GM12891 (cell line): ENCODE measurements at regions not wholly inside any gene's neighbourhood (a gene's known extent, or its start where the extent isn't known, plus 50 kb on each side); places are given as distances from the start of the nearest gene placed in this dataset.

ENCODE experiments used
- POLR2A ChIP-seq: IDR thresholded peaks from 2 replicates; pipeline ENCODE4 v1.6.1; 2011; ENCODE audit warnings: low read depth, low read length, control low read depth
- POLR2AphosphoS5 ChIP-seq: IDR thresholded peaks from 2 replicates; pipeline ENCODE4 v1.6.1; 2011; ENCODE audit warnings: low read depth, low read length, control low read depth
- SPI1 ChIP-seq: IDR thresholded peaks from 2 replicates; pipeline ENCODE4 v1.6.1; 2011; ENCODE audit warnings: low read depth, low read length, control low read depth
- TAF1 ChIP-seq: IDR thresholded peaks from 2 replicates; pipeline ENCODE4 v1.6.1; 2011; ENCODE audit warnings: low read depth, low read length, control low read depth

DNA sequence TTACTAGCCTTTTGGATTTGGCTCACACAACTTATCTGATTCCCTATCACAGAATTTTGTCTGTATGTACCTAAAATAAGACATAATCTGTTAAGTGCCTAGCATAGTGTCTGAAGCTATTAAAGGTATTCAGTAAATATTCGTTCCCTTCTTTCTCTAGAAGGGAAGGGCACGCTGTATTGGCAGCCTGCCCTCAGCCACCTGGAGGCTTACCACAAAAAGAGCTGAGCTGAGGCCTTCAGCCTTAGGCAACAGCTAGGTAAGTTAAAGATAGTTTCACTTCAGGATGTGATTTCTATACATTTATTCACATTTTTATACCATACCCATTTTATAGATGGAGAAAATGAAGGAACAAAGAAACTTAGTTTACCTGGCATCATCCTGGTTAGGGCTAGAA lies 400.0 kb upstream of the LCORL start:
- TF ChIP-seq POLR2AphosphoS5: no peak
- no peak for TF ChIP-seq SPI1
- no peak for TF ChIP-seq POLR2A
- TF ChIP-seq TAF1: no peak
